Smooth muscle cell (in vitro differentiated cells): ENCODE measurements at regions not wholly inside any gene's neighbourhood (a gene's known extent, or its start where the extent isn't known, plus 50 kb on each side); places are given as distances from the start of the nearest gene placed in this dataset.

ENCODE experiments used
- DNase-seq: peaks from one replicate; lab custom pipeline; 2025; ENCODE audit not compliant: unreplicated experiment; lab: John Stamatoyannopoulos, UW
- H2AFZ ChIP-seq: fragments of 200-600 bp; sonication (generic); 2 replicates; pipeline ENCODE4 v1.6.0; 2016; ENCODE audit warnings: antibody characterized with exemption, low read depth, mild to moderate bottlenecking
- H3F3A ChIP-seq: fragments of 200-600 bp; sonication (generic); 2 replicates; pipeline ENCODE4 v1.6.0; 2017; ENCODE audit warnings: antibody characterized with exemption, low read depth
- H3K27ac ChIP-seq: fragments of 200-600 bp; sonication (generic); 2 replicates; pipeline ENCODE4 v1.5.1; 2016; ENCODE audit warnings: low read depth, mild to moderate bottlenecking
- H3K27me3 ChIP-seq: fragments of 200-600 bp; sonication (generic); 2 replicates; pipeline ENCODE4 v1.6.1; 2016; ENCODE audit warnings: low read depth, mild to moderate bottlenecking
- H3K36me3 ChIP-seq: fragments of 200-600 bp; sonication (generic); 2 replicates; pipeline ENCODE4 v1.5.1; 2016; ENCODE audit warnings: low read depth
- H3K4me1 ChIP-seq: fragments of 200-600 bp; sonication (generic); 2 replicates; pipeline ENCODE4 v1.5.1; 2016; ENCODE audit warnings: low read depth
- H3K4me2 ChIP-seq: fragments of 200-600 bp; sonication (generic); 2 replicates; pipeline ENCODE4 v1.6.0; 2016; ENCODE audit warnings: mild to moderate bottlenecking
- H3K4me3 ChIP-seq: fragments of 200-600 bp; sonication (generic); 2 replicates; pipeline ENCODE4 v1.5.1; 2016; ENCODE audit warnings: mild to moderate bottlenecking
- H3K79me2 ChIP-seq: fragments of 200-600 bp; sonication (generic); 2 replicates; pipeline ENCODE4 v1.6.0; 2016; ENCODE audit warnings: low read depth, mild to moderate bottlenecking
- H3K9ac ChIP-seq: fragments of 200-600 bp; sonication (generic); 2 replicates; pipeline ENCODE4 v1.6.0; 2016; ENCODE audit warnings: low read depth
- H3K9me3 ChIP-seq: fragments of 200-600 bp; sonication (generic); replicated peaks from 2 replicates; pipeline ENCODE4 v1.5.1; 2016; ENCODE audit warnings: low read depth
- H4K20me1 ChIP-seq: fragments of 200-600 bp; sonication (generic); 2 replicates; pipeline ENCODE4 v1.6.0; 2016; ENCODE audit warnings: low read depth
- whole genome bisulfite sequencing: methylation state at CpG from one replicate; pipeline ENCODE4 v1.1.7; 2016; ENCODE audit warnings: low lambda C conversion rate; 5-methylcytosine and 5-hydroxymethylcytosine counted together
- TF ChIP-seq, protein P1 (sequence below): fragments of 200-600 bp; sonication (generic); IDR thresholded peaks from 2 replicates; pipeline ENCODE4 v1.5.1; 2017; ENCODE audit warnings: borderline replicate concordance, mild to moderate bottlenecking, antibody characterized with exemption; ENCODE audit not compliant: insufficient read depth, poor library complexity, severe bottlenecking

DNA sequence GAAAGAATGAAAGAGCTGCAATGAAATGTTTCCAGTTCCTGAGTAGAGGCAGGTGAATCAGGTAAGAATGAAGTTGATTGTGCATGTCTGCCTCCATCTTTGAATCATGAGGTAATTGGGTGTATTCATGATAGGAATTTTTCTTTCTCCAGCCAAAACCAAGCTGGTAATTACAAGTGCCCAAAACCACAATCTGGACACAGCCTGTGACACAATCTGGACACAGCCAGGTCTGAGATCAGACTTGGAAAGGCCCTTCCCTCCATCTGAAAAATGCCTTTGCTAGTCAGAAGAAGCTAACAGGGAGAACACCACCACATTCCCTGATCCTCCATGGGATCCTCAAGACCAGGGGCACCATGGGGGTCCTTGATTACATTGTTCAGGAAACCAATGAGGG lies 338.5 kb upstream of the THBS1 start:
- H3K4me2 ChIP-seq, result no peak overlapping the region
- no peak overlapping the region for H3K4me3 ChIP-seq
- no peaks in the 10 kb centered on the region for H3K79me2 ChIP-seq
- no peaks in the 10 kb centered on the region for H3K36me3 ChIP-seq
- no peak overlapping the region for H3K27ac ChIP-seq
- H3F3A ChIP-seq, result no peaks in the 10 kb centered on the region
- no peaks in the 10 kb centered on the region for H3K9me3 ChIP-seq
- H2AFZ ChIP-seq, result no peak overlapping the region
- H4K20me1 ChIP-seq, result no peaks in the 10 kb centered on the region
- TF ChIP-seq, protein P1, sequence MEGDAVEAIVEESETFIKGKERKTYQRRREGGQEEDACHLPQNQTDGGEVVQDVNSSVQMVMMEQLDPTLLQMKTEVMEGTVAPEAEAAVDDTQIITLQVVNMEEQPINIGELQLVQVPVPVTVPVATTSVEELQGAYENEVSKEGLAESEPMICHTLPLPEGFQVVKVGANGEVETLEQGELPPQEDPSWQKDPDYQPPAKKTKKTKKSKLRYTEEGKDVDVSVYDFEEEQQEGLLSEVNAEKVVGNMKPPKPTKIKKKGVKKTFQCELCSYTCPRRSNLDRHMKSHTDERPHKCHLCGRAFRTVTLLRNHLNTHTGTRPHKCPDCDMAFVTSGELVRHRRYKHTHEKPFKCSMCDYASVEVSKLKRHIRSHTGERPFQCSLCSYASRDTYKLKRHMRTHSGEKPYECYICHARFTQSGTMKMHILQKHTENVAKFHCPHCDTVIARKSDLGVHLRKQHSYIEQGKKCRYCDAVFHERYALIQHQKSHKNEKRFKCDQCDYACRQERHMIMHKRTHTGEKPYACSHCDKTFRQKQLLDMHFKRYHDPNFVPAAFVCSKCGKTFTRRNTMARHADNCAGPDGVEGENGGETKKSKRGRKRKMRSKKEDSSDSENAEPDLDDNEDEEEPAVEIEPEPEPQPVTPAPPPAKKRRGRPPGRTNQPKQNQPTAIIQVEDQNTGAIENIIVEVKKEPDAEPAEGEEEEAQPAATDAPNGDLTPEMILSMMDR, result no peak
- H3K27me3 ChIP-seq, result no peaks in the 10 kb centered on the region
- DNase-seq, result no peak
- H3K9ac ChIP-seq, result no peak overlapping the region
- H3K4me1 ChIP-seq, result no peaks in the 10 kb centered on the region

DNA sequence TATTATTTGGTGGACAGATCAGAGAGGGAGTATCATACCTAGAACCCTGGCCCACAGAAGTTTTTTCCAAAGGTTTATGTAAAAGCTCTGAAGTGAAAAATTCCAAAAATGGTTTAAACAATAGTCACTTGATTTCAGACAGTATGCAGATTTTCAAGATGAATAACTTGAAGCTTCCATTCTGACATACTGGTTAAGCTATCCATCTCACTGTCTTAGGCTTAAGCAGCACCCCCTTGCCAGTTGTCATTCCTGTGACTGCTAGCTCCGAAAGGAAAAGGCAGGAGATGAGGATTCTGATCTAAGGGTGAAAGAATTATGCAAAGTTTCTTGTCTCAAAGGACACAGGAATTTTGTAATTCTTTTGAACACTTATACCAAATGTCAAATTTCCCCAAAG lies 337.5 kb upstream of the THBS1 start:
- TF ChIP-seq, protein P1, result no peak
- no peaks in the 10 kb centered on the region for H3K36me3 ChIP-seq
- no peaks in the 10 kb centered on the region for H3K9me3 ChIP-seq
- no peak overlapping the region for H3K9ac ChIP-seq
- no peak for DNase-seq
- H3K79me2 ChIP-seq, result no peaks in the 10 kb centered on the region
- no peak overlapping the region for H2AFZ ChIP-seq
- H4K20me1 ChIP-seq, result no peaks in the 10 kb centered on the region
- WGBS, result 66% methylated on average over 1 of the region's 1 CpG
- H3K4me1 ChIP-seq, result no peaks in the 10 kb centered on the region
- H3F3A ChIP-seq, result no peaks in the 10 kb centered on the region
- no peak overlapping the region for H3K4me3 ChIP-seq
- no peaks in the 10 kb centered on the region for H3K27me3 ChIP-seq
- H3K27ac ChIP-seq, result no peak overlapping the region
- H3K4me2 ChIP-seq, result no peak overlapping the region

DNA sequence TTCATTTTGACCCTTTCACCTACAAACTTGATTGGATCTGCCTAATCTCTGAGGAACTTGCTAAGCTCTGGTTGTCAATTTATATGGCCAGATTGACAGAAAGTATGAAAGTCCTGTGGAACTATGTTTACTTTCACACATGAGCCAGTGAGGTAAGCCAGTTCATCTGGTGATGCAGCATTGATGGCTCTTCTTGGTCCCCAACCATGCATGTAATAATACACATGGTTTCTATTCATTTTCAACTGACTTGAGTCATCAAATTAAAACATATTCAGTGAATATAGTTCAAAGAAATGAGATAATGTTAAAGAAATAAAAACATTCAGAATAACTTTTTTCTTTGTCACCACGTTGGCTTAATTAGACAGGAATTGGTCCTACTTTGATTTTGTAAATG lies 336.1 kb upstream of the THBS1 start:
- 94% methylated on average over 1 of the region's 1 CpG for WGBS

DNA sequence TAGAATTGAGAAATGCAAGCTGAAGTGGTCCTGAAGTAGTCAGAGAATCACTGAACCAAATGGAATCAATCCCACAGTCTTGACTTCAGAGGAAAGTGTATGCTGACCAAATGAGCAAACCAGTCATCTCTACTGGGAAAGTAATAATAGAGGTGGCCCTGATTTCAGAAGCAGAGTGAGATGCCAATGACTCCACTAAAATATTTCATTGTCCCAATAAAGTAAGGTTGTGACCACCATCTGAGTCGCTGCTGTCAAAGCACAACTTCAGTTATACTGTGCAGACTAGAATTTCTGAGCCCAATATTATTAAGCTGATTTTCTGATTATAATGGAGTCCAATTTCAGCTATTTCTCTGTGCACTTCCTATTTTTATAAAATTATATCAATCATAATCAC lies 334.4 kb upstream of the THBS1 start:
- TF ChIP-seq, protein P1, result no peak
- no peaks in the 10 kb centered on the region for H4K20me1 ChIP-seq
- 100% methylated on average over 1 of the region's 1 CpG for WGBS
- H3K79me2 ChIP-seq, result no peaks in the 10 kb centered on the region
- no peaks in the 10 kb centered on the region for H3F3A ChIP-seq
- H2AFZ ChIP-seq, result no peak overlapping the region
- no peak overlapping the region for H3K27ac ChIP-seq
- H3K9me3 ChIP-seq, result no peaks in the 10 kb centered on the region
- no peak overlapping the region for H3K9ac ChIP-seq
- H3K4me1 ChIP-seq, result no peaks in the 10 kb centered on the region
- H3K27me3 ChIP-seq, result no peaks in the 10 kb centered on the region
- H3K4me2 ChIP-seq, result no peak overlapping the region
- no peak for DNase-seq
- H3K36me3 ChIP-seq, result no peaks in the 10 kb centered on the region
- no peak overlapping the region for H3K4me3 ChIP-seq

More for the DNA sequence above, 336.1 kb upstream of the THBS1 start:
- H3K27ac ChIP-seq, result no peak overlapping the region
- no peaks in the 10 kb centered on the region for H3K36me3 ChIP-seq
- no peaks in the 10 kb centered on the region for H4K20me1 ChIP-seq
- no peak for DNase-seq
- no peaks in the 10 kb centered on the region for H3K79me2 ChIP-seq
- H3K4me3 ChIP-seq, result no peak overlapping the region
- no peaks in the 10 kb centered on the region for H3F3A ChIP-seq
- no peak overlapping the region for H3K4me2 ChIP-seq
- TF ChIP-seq, protein P1, result no peak
- no peaks in the 10 kb centered on the region for H3K27me3 ChIP-seq
- no peak overlapping the region for H3K9ac ChIP-seq
- H2AFZ ChIP-seq, result no peak overlapping the region
- H3K9me3 ChIP-seq, result no peaks in the 10 kb centered on the region
- H3K4me1 ChIP-seq, result no peaks in the 10 kb centered on the region
